ENCODE measurements at regions not wholly inside any gene's neighbourhood (a gene's known extent, or its start where the extent isn't known, plus 50 kb on each side); places are given as distances from the start of the nearest gene placed in this dataset.

- no peaks in the 10 kb centered on the region for H3K4me1 Mint-ChIP-seq (ENCODE audit: low read depth)
- no peak overlapping the region for H3K4me3 Mint-ChIP-seq
- H3K27me3 Mint-ChIP-seq (ENCODE audit: insufficient read depth): peaks cover 1% of the 10 kb centered on the region; the same call in 1 of the 2 replicates
- H3K9me3 Mint-ChIP-seq: peaks cover 79% of the 10 kb centered on the region
- no peak overlapping the region for H3K27ac Mint-ChIP-seq
- no peak for DNase-seq
- TF ChIP-seq, protein P1, sequence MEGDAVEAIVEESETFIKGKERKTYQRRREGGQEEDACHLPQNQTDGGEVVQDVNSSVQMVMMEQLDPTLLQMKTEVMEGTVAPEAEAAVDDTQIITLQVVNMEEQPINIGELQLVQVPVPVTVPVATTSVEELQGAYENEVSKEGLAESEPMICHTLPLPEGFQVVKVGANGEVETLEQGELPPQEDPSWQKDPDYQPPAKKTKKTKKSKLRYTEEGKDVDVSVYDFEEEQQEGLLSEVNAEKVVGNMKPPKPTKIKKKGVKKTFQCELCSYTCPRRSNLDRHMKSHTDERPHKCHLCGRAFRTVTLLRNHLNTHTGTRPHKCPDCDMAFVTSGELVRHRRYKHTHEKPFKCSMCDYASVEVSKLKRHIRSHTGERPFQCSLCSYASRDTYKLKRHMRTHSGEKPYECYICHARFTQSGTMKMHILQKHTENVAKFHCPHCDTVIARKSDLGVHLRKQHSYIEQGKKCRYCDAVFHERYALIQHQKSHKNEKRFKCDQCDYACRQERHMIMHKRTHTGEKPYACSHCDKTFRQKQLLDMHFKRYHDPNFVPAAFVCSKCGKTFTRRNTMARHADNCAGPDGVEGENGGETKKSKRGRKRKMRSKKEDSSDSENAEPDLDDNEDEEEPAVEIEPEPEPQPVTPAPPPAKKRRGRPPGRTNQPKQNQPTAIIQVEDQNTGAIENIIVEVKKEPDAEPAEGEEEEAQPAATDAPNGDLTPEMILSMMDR (IDR thresholded peaks at IDR 0.05): no peak
- H3K36me3 Mint-ChIP-seq (ENCODE audit: low read depth): no peaks in the 10 kb centered on the region; the same call in 1 of the 2 replicates
Measured at GRCh38 chr1:5576673-5577065, 415.6 kb downstream of the NPHP4 start.

DNA sequence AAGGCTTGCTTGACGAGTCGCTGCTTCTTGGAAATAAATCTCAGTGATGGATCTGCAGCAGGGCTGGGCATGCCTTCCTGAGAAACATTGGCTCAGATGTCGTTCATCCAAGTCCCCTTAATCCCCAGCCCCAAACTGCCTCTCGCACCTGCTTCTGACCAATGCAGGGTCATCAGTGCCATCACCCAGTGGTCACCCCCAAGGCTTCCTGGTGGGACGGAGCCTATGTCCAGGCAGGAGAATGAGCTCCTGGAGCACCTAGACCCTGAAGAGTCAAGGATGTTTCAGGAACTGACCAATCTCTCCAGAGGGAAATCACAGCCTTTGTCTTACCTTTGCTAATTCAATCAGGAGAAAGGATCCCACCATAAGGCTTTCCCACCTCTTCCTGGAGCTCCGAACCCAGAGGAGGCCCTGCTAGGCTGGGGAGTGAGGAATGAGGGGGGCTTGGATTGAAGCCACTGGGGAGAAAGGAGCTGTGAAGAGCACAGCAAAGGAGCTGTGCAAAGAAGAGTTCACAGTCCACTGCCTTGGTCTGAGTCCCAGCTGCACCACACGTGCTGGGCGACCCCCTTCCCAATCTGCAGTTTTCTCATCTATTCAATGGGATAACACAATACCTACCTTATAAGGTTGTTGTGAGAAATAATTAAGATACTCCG is 416.1 kb downstream of the NPHP4 start:
- H3K27ac Mint-ChIP-seq: no peak overlapping the region
- H3K27me3 Mint-ChIP-seq (ENCODE audit: insufficient read depth): peaks cover 1% of the 10 kb centered on the region; the same call in 1 of the 2 replicates

GRCh38 chr1:5575396-5575940 is 416.8 kb downstream of the NPHP4 start:
- Mint-ChIP-seq H3K27me3 (ENCODE audit: insufficient read depth) (peaks cover 1% of the 10 kb centered on the region; the same call in 1 of the 2 replicates), H3K4me1 (ENCODE audit: low read depth) (no peaks in the 10 kb centered on the region), H3K9me3 (peaks cover 79% of the 10 kb centered on the region), H3K4me3 (no peak overlapping the region), H3K27ac (no peak overlapping the region), H3K36me3 (ENCODE audit: low read depth) (no peaks in the 10 kb centered on the region; the same call in 1 of the 2 replicates)
- no peak for DNase-seq
- TF ChIP-seq, protein P1 (IDR thresholded peaks at IDR 0.05): no peak

More for the DNA sequence above, 416.1 kb downstream of the NPHP4 start:
- no peaks in the 10 kb centered on the region for H3K4me1 Mint-ChIP-seq (ENCODE audit: low read depth)
- no peaks in the 10 kb centered on the region; the same call in 1 of the 2 replicates for H3K36me3 Mint-ChIP-seq (ENCODE audit: low read depth)
- no peak for DNase-seq
- H3K9me3 Mint-ChIP-seq: peaks cover 79% of the 10 kb centered on the region
- TF ChIP-seq, protein P1 (IDR thresholded peaks at IDR 0.05): no peak
- no peak overlapping the region for H3K4me3 Mint-ChIP-seq

DNA sequence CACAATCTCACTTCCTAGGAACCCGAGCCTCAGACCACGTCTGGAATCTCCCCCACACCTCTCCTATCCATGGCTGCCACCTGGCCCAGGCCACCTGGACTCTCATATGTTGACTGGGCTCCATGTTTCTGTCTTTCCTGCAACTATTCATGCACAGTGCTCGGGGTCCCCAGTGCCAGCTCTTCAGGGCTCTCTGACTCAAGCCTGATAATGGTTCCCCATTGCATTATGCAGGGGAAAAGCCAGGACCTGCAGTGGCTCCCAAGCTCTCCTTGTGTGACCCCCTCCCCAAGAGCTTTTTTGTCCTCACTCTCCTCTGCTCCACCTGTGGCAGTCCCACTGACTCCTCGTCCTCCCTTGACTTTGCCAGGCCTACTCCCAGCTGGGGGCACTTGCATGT is 417.6 kb downstream of the NPHP4 start:
- Mint-ChIP-seq H3K9me3 (peaks cover 78% of the 10 kb centered on the region), H3K27me3 (ENCODE audit: insufficient read depth) (peaks cover 1% of the 10 kb centered on the region; the same call in 1 of the 2 replicates)
- TF ChIP-seq, protein P1 (IDR thresholded peaks at IDR 0.05): no peak

DNA sequence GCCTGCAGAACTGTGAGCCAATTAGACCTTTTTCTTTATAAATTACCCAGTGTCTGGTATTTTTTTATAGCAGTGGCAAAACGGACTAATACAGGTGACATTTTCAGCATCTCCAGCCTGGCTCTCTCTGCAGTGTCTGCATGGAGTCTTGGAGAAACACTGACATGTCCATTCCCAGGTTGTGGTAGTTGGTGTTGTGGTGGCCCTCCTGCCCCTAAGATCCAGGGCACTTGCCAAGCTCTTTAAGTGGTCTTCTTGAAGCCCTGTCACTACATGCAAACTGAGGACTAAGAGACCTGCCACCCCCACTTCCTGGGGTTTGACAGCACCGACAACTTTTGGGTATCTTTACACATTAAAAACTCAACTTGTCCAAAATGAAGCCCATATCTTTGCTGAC is 419.4 kb downstream of the NPHP4 start:
- Mint-ChIP-seq H3K9me3 (peaks cover 74% of the 10 kb centered on the region), H3K27ac (no peak overlapping the region), H3K27me3 (ENCODE audit: insufficient read depth) (peaks cover 1% of the 10 kb centered on the region; the same call in 1 of the 2 replicates), H3K4me1 (ENCODE audit: low read depth) (no peaks in the 10 kb centered on the region), H3K4me3 (no peak overlapping the region), H3K36me3 (ENCODE audit: low read depth) (no peaks in the 10 kb centered on the region; the same call in 1 of the 2 replicates)
- no peak for DNase-seq
- TF ChIP-seq, protein P1 (IDR thresholded peaks at IDR 0.05): no peak

More for the DNA sequence above, 417.6 kb downstream of the NPHP4 start:
- Mint-ChIP-seq H3K4me3 (no peak overlapping the region), H3K36me3 (ENCODE audit: low read depth) (no peaks in the 10 kb centered on the region; the same call in 1 of the 2 replicates), H3K27ac (no peak overlapping the region), H3K4me1 (ENCODE audit: low read depth) (no peaks in the 10 kb centered on the region)
- DNase-seq: no peak
